BJ (cell line): ENCODE measurements at regions not wholly inside any gene's neighbourhood (a gene's known extent, or its start where the extent isn't known, plus 50 kb on each side); places are given as distances from the start of the nearest gene placed in this dataset.
"Not testable (repeated sequence)": the region's sequence is repeated elsewhere in the genome, so short reads cannot be mapped to it uniquely, and the experiment has no call there.

Experiments used
- CTCF ChIA-PET: fragments of 350-600 bp; formaldehyde crosslinking; extraction: SDS; loops from one replicate; lab custom pipeline; 2021; ENCODE audit warnings: antibody characterized with exemption, inconsistent platforms; lab: Yijun Ruan, JAX
- POLR2A ChIA-PET: fragments of 300-600 bp; sonication (Branson Sonifier 250); formaldehyde crosslinking; extraction: SDS; loops from one replicate; lab custom pipeline; 2021; ENCODE audit warnings: antibody characterized with exemption; lab: Charles Lee
- DNase-seq: peaks from one replicate; pipeline ENCODE4 v3.0.0-alpha.2; 2011; ENCODE audit warnings: low read depth
- H3K27me3 ChIP-seq: 2 replicates; pipeline ENCODE4 v1.6.0; 2011; ENCODE audit warnings: low read length; ENCODE audit not compliant: control insufficient read depth, insufficient read depth
- H3K36me3 ChIP-seq: 2 replicates; pipeline ENCODE4 v1.5.1; 2011; ENCODE audit warnings: low read length; ENCODE audit not compliant: control insufficient read depth, insufficient read depth
- H3K4me3 ChIP-seq: 2 replicates; pipeline ENCODE4 v1.5.1; 2011; ENCODE audit warnings: low read depth, mild to moderate bottlenecking, control low read depth, low read length
- CTCF ChIP-seq: IDR thresholded peaks from 2 replicates; pipeline ENCODE4 v1.5.1; 2011; ENCODE audit warnings: low read depth, mild to moderate bottlenecking, control low read depth, inconsistent platforms, low read length, moderate library complexity; ENCODE audit not compliant: insufficient read depth

- H3K36me3 ChIP-seq, result no peaks in the 10 kb centered on the region
- H3K4me3 ChIP-seq, result no peak overlapping the region
- no peak for TF ChIP-seq CTCF
- ChIA-PET CTCF (interaction anchor here (0.6 kb wide), 1 partner anchor 1012 kb away, joined by 4 read pairs; no protein-coding TSS in a partner anchor), POLR2A (no interaction called here)
- DNase-seq, result no peak
- H3K27me3 ChIP-seq, result 0 out of 2 replicates have a peak, but pooled peaks cover 1% of the 10 kb centered on the region
Measured at GRCh38 chr6:99668036-99668705, 61.5 kb downstream of the PRDM13 start.

GRCh38 chr6:99689916-99690685, 83.5 kb downstream of the PRDM13 start:
- Histone ChIP-seq H3K36me3 (no peaks in the 10 kb centered on the region), H3K27me3 (no peaks in the 10 kb centered on the region), H3K4me3 (no peak overlapping the region)
- no peak for DNase-seq
- ChIA-PET POLR2A (no interaction called here), CTCF (no interaction called here)
- TF ChIP-seq CTCF, result no peak

GRCh38 chr6:99702287-99702686, 95.7 kb downstream of the PRDM13 start:
- POLR2A ChIA-PET, DNase-seq, CTCF ChIA-PET, H3K27me3 ChIP-seq, H3K4me3 ChIP-seq, H3K36me3 ChIP-seq: not testable (repeated sequence)

GRCh38 chr6:99709062-99709461, 102.4 kb downstream of the PRDM13 start:
- Histone ChIP-seq H3K36me3 (no peaks in the 10 kb centered on the region), H3K4me3 (no peak overlapping the region), H3K27me3 (no peaks in the 10 kb centered on the region)
- TF ChIP-seq CTCF, result no peak
- ChIA-PET CTCF (interaction anchor here (0.7 kb wide), 1 partner anchor 238 kb away, joined by 3 read pairs; no protein-coding TSS in a partner anchor), POLR2A (no interaction called here)
- DNase-seq, result no peak

- CTCF ChIA-PET, result no interaction called here
- H3K36me3 ChIP-seq, result no peaks in the 10 kb centered on the region
Measured at GRCh38 chr6:99711302-99711701, 104.7 kb downstream of the PRDM13 start.

More at GRCh38 chr6:99711302-99711701, 104.7 kb downstream of the PRDM13 start:
- no peaks in the 10 kb centered on the region for H3K27me3 ChIP-seq
- POLR2A ChIA-PET, result no interaction called here
- H3K4me3 ChIP-seq, result no peak overlapping the region
- no peak for DNase-seq
- TF ChIP-seq CTCF, result no peak
